HCT116 (cell line): ENCODE measurements at regions not wholly inside any gene's neighbourhood (a gene's known extent, or its start where the extent isn't known, plus 50 kb on each side); places are given as distances from the start of the nearest gene placed in this dataset.

Source experiments
- ATAC-seq: fragments of 200-7000 bp; cut with Tn5 transposase; 2 replicates; pipeline ENCODE4 v1.9.1; 2020; ENCODE audit warnings: mild to moderate bottlenecking, moderate library complexity
- BruUV-seq: library from RNA; stranded (reverse); fragments of 400-500 nt; replicated peaks from 2 replicates; lab custom pipeline; 2021; lab: Mats Ljungman, UMichigan
- CTCF ChIA-PET: fragments of 300-600 bp; sonication (Branson Sonifier 250); formaldehyde crosslinking; loops from one replicate; lab custom pipeline; 2021; ENCODE audit warnings: antibody characterized with exemption; lab: Charles Lee
- POLR2A ChIA-PET: fragments of 300-600, 350-600 bp; sonication (Branson Sonifier 250); formaldehyde crosslinking; loops from one replicate; lab custom pipeline; 2021; ENCODE audit warnings: antibody characterized with exemption; lab: Charles Lee
- RAD21 ChIA-PET, 2 experiments: fragments of 300-600 bp; sonication (Branson Sonifier 250); formaldehyde crosslinking; loops; one replicate each; lab custom pipeline; 2023; ENCODE audit warnings: low total read pairs in 2 of 2; ENCODE audit not compliant: uncharacterized antibody in 2 of 2, unreplicated experiment in 2 of 2, low non-redundant PET in 1 of 2; lab: Charles Lee
- DNase-seq: peaks from one replicate; pipeline ENCODE4 v3.0.0-alpha.2; 2010; ENCODE audit warnings: low read depth, low spot score
- H2AFZ ChIP-seq: fragments of 200-600 bp; shearing (Covaris generic), sonication (generic); 2 replicates; pipeline ENCODE4 v1.6.1; 2017; ENCODE audit warnings: low read depth, mixed run types, mixed read lengths, antibody characterized with exemption, low read length; ENCODE audit not compliant: poor library complexity, severe bottlenecking
- H3K27ac ChIP-seq: 2 replicates; pipeline ENCODE4 v1.5.1; 2012; ENCODE audit warnings: low read depth, low read length
- H3K27me3 ChIP-seq: fragments of 200-600 bp; sonication (generic); 2 replicates; pipeline ENCODE4 v1.6.1; 2016; ENCODE audit warnings: mixed run types, low read length, mixed read lengths; ENCODE audit not compliant: insufficient read depth
- H3K36me3 ChIP-seq, 2 experiments: fragments of 200-500 bp in 1 of 2; fragments of 200-600 bp in 1 of 2; sonication (Bioruptor generic) in 1 of 2; sonication (generic) in 1 of 2; 2 replicates each; pipeline versions ENCODE4 v1.5.1 to v1.6.1; 2014 to 2016; ENCODE audit warnings: low read length in 2 of 2, inconsistent platforms in 1 of 2, mixed read lengths in 1 of 2, mixed run types in 1 of 2; ENCODE audit not compliant: insufficient read depth in 2 of 2, control insufficient read depth in 1 of 2
- H3K4me1 ChIP-seq, 2 experiments: fragments of 200-600 bp in 1 of 2; sonication (generic) in 1 of 2; 2 replicates each; pipeline versions ENCODE4 v1.5.1 to v1.6.1; 2012 to 2017; ENCODE audit warnings: low read length in 2 of 2, inconsistent platforms in 1 of 2, mild to moderate bottlenecking in 1 of 2, mixed read lengths in 1 of 2, mixed run types in 1 of 2, moderate library complexity in 1 of 2; ENCODE audit not compliant: insufficient read depth in 2 of 2, control insufficient read depth in 1 of 2
- H3K4me2 ChIP-seq: fragments of 200-600 bp; sonication (generic); 2 replicates; pipeline ENCODE4 v1.6.1; 2017; ENCODE audit warnings: mixed run types, low read length, mixed read lengths
- H3K4me3 ChIP-seq, 2 experiments: fragments of 200-600 bp in 1 of 2; sonication (generic) in 1 of 2; replicated peaks in 1 of 2; 2 replicates each; pipeline ENCODE4 v1.5.1; 2011 to 2016; ENCODE audit warnings: low read length in 2 of 2, control low read depth in 1 of 2, low read depth in 1 of 2, mild to moderate bottlenecking in 1 of 2, mixed read lengths in 1 of 2, mixed run types in 1 of 2
- H3K79me2 ChIP-seq: fragments of 200-600 bp; sonication (generic); 2 replicates; pipeline ENCODE4 v1.6.1; 2017; ENCODE audit warnings: mild to moderate bottlenecking, mixed run types, low read length, moderate library complexity, mixed read lengths; ENCODE audit not compliant: insufficient read depth
- H3K9ac ChIP-seq: fragments of 200-600 bp; sonication (generic); 2 replicates; pipeline ENCODE4 v1.6.1; 2016; ENCODE audit warnings: low read length, mixed read lengths
- H3K9me2 ChIP-seq: fragments of 200-600 bp; sonication (generic), shearing (Covaris generic); 2 replicates; pipeline ENCODE4 v1.6.1; 2017; ENCODE audit warnings: mixed run types, mild to moderate bottlenecking, moderate library complexity; ENCODE audit not compliant: insufficient read depth
- H3K9me3 ChIP-seq, 2 experiments: fragments of 200-500 bp in 1 of 2; fragments of 200-600 bp in 1 of 2; sonication (Bioruptor generic) in 1 of 2; sonication (generic) in 1 of 2; 2 replicates each; pipeline ENCODE4 v1.6.1; 2014 to 2017; ENCODE audit warnings: low read length in 2 of 2, mixed read lengths in 2 of 2, inconsistent platforms in 1 of 2, low read depth in 1 of 2, mild to moderate bottlenecking in 1 of 2, mixed run types in 1 of 2, moderate library complexity in 1 of 2; ENCODE audit not compliant: control insufficient read depth in 1 of 2, insufficient read depth in 1 of 2
- H4K20me1 ChIP-seq: fragments of 200-600 bp; sonication (generic), shearing (Covaris generic); 2 replicates; pipeline ENCODE4 v1.6.1; 2017; ENCODE audit warnings: mixed run types, mild to moderate bottlenecking, moderate library complexity; ENCODE audit not compliant: insufficient read depth
- CEBPB ChIP-seq: IDR thresholded peaks from 2 replicates; pipeline ENCODE4 v1.6.1; 2012; ENCODE audit warnings: low read depth
- EGR1 ChIP-seq: IDR thresholded peaks from 2 replicates; pipeline ENCODE4 v1.6.1; 2012; ENCODE audit warnings: low read depth
- EZH2 ChIP-seq: fragments of 200-600 bp; sonication (generic); IDR thresholded peaks from 2 replicates; pipeline ENCODE4 v1.6.1; 2017; ENCODE audit warnings: antibody characterized with exemption, mixed run types
- EZH2phosphoT487 ChIP-seq: fragments of 200-600 bp; IDR thresholded peaks from 2 replicates; pipeline ENCODE4 v1.6.1; 2018; ENCODE audit warnings: antibody characterized with exemption, borderline replicate concordance
- FOSL1 ChIP-seq: IDR thresholded peaks from 2 replicates; pipeline ENCODE4 v1.6.1; 2012; ENCODE audit warnings: low read depth
- POLR2AphosphoS5 ChIP-seq: IDR thresholded peaks from 2 replicates; pipeline ENCODE4 v1.6.1; 2011; ENCODE audit warnings: mild to moderate bottlenecking, low read depth, low read length, moderate library complexity
- RAD21 ChIP-seq: IDR thresholded peaks from 2 replicates; pipeline ENCODE4 v1.6.1; 2012; ENCODE audit warnings: low read depth, mild to moderate bottlenecking
- SIN3A ChIP-seq: IDR thresholded peaks from 2 replicates; pipeline ENCODE4 v1.6.1; 2012; ENCODE audit warnings: low read depth
- SP1 ChIP-seq: IDR thresholded peaks from 2 replicates; pipeline ENCODE4 v1.6.1; 2012; ENCODE audit warnings: low read depth
- SRF ChIP-seq: IDR thresholded peaks from 2 replicates; pipeline ENCODE4 v1.6.1; 2012; ENCODE audit warnings: low read depth
- YY1 ChIP-seq: IDR thresholded peaks from 2 replicates; pipeline ENCODE4 v1.6.1; 2011; ENCODE audit warnings: low read length, low read depth, moderate library complexity, mild to moderate bottlenecking; ENCODE audit not compliant: insufficient replicate concordance; ENCODE audit errors: extremely low read depth
- intact Hi-C: fragments of 100-400 bp; cut with micrococcal nuclease; formaldehyde crosslinking; loops from 2 replicates; pipeline ENCODE4 v1.10.0; 2022
- TF ChIP-seq, protein P1 (sequence below): IDR thresholded peaks from 2 replicates; pipeline ENCODE4 v1.6.1; 2012
- TF ChIP-seq, protein P2 (sequence below): IDR thresholded peaks from 2 replicates; pipeline ENCODE4 v1.6.1; 2012; ENCODE audit warnings: low read depth
- TF ChIP-seq, protein P3 (sequence below): IDR thresholded peaks from 2 replicates; pipeline ENCODE4 v1.6.1; 2012
- TF ChIP-seq, protein P4 (sequence below), 3 experiments: fragments of 200-600 bp in 1 of 3; sonication (generic) in 1 of 3; IDR thresholded peaks in 2 of 3; conservative IDR thresholded peaks in 1 of 3; 2 replicates each; pipeline ENCODE4 v1.5.1; 2012 to 2017; ENCODE audit warnings: low read depth in 2 of 3, low read length in 2 of 3, antibody characterized with exemption in 1 of 3, borderline replicate concordance in 1 of 3, control low read depth in 1 of 3, mild to moderate bottlenecking in 1 of 3, mixed read lengths in 1 of 3, mixed run types in 1 of 3, moderate library complexity in 1 of 3; ENCODE audit not compliant: insufficient read depth in 1 of 3

DNA sequence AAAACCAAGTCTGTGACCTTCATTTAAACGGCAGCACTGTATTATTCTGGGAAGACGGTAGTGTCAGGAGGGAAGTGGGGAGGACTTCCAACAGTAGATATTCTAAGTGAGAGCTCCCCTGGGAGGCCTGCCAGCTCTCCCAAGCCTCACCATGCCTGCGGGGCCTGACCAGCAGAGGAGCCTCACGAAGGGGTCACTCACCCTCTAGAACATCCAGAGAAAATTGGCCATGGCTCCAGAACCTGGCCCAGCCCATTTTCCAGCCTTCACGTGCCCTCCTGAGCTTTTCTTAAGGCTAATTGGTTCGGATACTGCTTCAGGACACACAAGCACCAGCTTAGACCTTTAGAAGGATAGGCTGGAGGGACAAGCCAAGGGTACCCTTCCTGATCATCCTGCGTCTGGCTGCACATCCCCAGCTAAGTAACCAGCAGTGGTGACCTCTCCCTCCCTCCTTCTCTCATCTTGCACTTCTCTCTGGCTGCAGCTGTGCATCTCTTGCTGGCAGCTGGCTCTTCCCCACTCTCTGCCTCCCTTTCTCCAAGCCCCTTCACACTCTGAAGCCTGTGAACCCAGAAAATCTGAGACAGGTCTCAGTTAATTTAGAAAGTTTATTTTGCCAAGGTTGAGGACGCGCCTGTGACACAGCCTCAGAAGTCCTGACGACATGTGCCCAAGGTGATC is 120.1 kb upstream of the PKDCC start:
- H3K4me3 ChIP-seq, result no peak overlapping the region
- TF ChIP-seq YY1 (no peak), FOSL1 (no peak), EGR1 (no peak), POLR2AphosphoS5 (no peak), SRF (no peak), RAD21 (no peak), SP1 (no peak), CEBPB (no peak), EZH2phosphoT487 (no peak), SIN3A (no peak), EZH2 (no peak)
- TF ChIP-seq, protein P1, sequence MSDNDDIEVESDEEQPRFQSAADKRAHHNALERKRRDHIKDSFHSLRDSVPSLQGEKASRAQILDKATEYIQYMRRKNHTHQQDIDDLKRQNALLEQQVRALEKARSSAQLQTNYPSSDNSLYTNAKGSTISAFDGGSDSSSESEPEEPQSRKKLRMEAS, result no peak
- TF ChIP-seq, protein P2, sequence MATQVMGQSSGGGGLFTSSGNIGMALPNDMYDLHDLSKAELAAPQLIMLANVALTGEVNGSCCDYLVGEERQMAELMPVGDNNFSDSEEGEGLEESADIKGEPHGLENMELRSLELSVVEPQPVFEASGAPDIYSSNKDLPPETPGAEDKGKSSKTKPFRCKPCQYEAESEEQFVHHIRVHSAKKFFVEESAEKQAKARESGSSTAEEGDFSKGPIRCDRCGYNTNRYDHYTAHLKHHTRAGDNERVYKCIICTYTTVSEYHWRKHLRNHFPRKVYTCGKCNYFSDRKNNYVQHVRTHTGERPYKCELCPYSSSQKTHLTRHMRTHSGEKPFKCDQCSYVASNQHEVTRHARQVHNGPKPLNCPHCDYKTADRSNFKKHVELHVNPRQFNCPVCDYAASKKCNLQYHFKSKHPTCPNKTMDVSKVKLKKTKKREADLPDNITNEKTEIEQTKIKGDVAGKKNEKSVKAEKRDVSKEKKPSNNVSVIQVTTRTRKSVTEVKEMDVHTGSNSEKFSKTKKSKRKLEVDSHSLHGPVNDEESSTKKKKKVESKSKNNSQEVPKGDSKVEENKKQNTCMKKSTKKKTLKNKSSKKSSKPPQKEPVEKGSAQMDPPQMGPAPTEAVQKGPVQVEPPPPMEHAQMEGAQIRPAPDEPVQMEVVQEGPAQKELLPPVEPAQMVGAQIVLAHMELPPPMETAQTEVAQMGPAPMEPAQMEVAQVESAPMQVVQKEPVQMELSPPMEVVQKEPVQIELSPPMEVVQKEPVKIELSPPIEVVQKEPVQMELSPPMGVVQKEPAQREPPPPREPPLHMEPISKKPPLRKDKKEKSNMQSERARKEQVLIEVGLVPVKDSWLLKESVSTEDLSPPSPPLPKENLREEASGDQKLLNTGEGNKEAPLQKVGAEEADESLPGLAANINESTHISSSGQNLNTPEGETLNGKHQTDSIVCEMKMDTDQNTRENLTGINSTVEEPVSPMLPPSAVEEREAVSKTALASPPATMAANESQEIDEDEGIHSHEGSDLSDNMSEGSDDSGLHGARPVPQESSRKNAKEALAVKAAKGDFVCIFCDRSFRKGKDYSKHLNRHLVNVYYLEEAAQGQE, result no peak
- TF ChIP-seq, protein P3, sequence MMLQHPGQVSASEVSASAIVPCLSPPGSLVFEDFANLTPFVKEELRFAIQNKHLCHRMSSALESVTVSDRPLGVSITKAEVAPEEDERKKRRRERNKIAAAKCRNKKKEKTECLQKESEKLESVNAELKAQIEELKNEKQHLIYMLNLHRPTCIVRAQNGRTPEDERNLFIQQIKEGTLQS, result no peak
- TF ChIP-seq, protein P4, sequence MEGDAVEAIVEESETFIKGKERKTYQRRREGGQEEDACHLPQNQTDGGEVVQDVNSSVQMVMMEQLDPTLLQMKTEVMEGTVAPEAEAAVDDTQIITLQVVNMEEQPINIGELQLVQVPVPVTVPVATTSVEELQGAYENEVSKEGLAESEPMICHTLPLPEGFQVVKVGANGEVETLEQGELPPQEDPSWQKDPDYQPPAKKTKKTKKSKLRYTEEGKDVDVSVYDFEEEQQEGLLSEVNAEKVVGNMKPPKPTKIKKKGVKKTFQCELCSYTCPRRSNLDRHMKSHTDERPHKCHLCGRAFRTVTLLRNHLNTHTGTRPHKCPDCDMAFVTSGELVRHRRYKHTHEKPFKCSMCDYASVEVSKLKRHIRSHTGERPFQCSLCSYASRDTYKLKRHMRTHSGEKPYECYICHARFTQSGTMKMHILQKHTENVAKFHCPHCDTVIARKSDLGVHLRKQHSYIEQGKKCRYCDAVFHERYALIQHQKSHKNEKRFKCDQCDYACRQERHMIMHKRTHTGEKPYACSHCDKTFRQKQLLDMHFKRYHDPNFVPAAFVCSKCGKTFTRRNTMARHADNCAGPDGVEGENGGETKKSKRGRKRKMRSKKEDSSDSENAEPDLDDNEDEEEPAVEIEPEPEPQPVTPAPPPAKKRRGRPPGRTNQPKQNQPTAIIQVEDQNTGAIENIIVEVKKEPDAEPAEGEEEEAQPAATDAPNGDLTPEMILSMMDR (IDR thresholded peaks at IDR 0.05 in 2 of 3, conservative IDR thresholded peaks at IDR 0.05 in 1 of 3; ENCODE audit: borderline replicate concordance in 1 of 3, insufficient read depth in 1 of 3, low read depth in 2 of 3, low read length in 2 of 3), result no peak
- TF ChIP-seq, all 23 proteins: peak for 0
- ChIA-PET CTCF (no interaction called here), POLR2A (no interaction called here), RAD21 (no interaction called here)
- H3K27me3 ChIP-seq, result peaks cover 4% of the 10 kb centered on the region; the same call in 1 of the 2 replicates
- H3K27ac ChIP-seq, result no peak overlapping the region
- H3K9me2 ChIP-seq, result no peaks in the 10 kb centered on the region
- H3K4me1 ChIP-seq, result peaks cover 16 to 18% of the 10 kb centered on the region in 2 experiments
- intact Hi-C loops, result no loop called here
- no peaks in the 10 kb centered on the region for H3K9me3 ChIP-seq
- H3K79me2 ChIP-seq, result no peaks in the 10 kb centered on the region
- no peaks in the 10 kb centered on the region for H3K36me3 ChIP-seq
- no peak for DNase-seq
- no peak overlapping the region for H2AFZ ChIP-seq
- no peak overlapping the region for H3K4me2 ChIP-seq
- H3K9ac ChIP-seq, result no peak overlapping the region
- no peak for ATAC-seq
- no TSS peak for BruUV-seq
- H4K20me1 ChIP-seq, result no peaks in the 10 kb centered on the region
